Cardiac muscle cell (in vitro differentiated cells and primary cell): ENCODE measurements at regions not wholly inside any gene's neighbourhood (a gene's known extent, or its start where the extent isn't known, plus 50 kb on each side); places are given as distances from the start of the nearest gene placed in this dataset.

ENCODE experiments used
- DNase-seq, 2 donors: peaks; one replicate each; pipeline versions ENCODE4 v3.0.0 to v3.0.0-alpha.2; 2010 to 2017; ENCODE audit warnings: low read depth in 1 of 2, low spot score in 1 of 2
- H3K27ac ChIP-seq: fragments of 200-600 bp; sonication (generic); 2 replicates; pipeline ENCODE4 v1.5.1; 2016
- H3K27me3 ChIP-seq: fragments of 200-600 bp; sonication (generic); 2 replicates; pipeline ENCODE4 v1.6.0; 2016; ENCODE audit warnings: control low read depth
- H3K36me3 ChIP-seq: fragments of 200-600 bp; sonication (generic); 2 replicates; pipeline ENCODE4 v1.5.1; 2016; ENCODE audit warnings: control low read depth
- H3K4me1 ChIP-seq: fragments of 200-600 bp; sonication (generic); 2 replicates; pipeline ENCODE4 v1.8.1; 2017; ENCODE audit warnings: low read depth, mild to moderate bottlenecking, mixed run types
- H3K4me3 ChIP-seq: fragments of 200-600 bp; sonication (generic); 2 replicates; pipeline ENCODE4 v1.5.1; 2016; ENCODE audit warnings: mild to moderate bottlenecking
- H3K9me3 ChIP-seq: fragments of 200-600 bp; sonication (generic); 2 replicates; pipeline ENCODE4 v1.5.1; 2017; ENCODE audit warnings: low read depth, mild to moderate bottlenecking, control low read depth
- TF ChIP-seq, protein P1 (sequence below): IDR thresholded peaks from 2 replicates; pipeline ENCODE4 v1.5.1; 2012; ENCODE audit warnings: low read depth, mild to moderate bottlenecking, low read length

DNA sequence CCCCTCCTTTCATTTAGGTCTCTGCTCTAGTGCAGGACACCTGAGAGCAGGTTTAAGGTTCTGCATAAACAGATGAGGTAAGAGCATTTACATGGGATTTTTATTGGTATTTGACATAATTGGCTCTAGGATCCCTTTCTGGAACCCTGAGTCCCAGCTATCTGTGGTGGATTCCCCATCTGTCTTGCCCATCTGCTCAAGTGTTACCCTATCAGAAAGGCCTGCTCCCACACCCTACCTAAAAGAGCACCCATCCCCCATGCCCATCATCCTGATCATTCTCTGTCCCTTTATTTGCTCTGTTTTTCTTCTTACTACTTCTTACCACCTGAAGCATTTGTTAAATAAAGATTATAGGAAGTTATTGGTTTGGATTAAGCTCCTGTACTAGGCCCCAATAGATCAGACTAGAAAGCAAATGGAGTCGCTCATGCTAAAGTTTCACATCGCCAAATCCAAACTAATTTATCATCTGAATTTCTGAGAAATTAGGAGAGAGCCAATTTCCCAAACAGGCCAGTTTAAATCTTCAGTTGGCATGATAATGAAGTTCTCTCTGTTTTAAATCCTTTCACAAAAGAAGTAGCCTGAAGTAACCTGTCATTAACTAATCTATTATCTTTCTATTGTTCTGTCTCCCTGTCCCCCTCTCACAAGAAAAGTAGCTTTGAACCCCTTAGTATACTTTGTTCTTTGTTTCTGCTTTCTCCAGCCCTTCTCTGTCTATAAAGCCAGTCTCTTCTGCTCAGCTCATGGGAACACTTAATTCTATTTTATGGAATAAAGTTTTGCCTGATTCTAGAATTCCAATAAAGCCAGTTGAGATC, 178.6 kb downstream of the ZNF674 start:
- TF ChIP-seq, protein P1, sequence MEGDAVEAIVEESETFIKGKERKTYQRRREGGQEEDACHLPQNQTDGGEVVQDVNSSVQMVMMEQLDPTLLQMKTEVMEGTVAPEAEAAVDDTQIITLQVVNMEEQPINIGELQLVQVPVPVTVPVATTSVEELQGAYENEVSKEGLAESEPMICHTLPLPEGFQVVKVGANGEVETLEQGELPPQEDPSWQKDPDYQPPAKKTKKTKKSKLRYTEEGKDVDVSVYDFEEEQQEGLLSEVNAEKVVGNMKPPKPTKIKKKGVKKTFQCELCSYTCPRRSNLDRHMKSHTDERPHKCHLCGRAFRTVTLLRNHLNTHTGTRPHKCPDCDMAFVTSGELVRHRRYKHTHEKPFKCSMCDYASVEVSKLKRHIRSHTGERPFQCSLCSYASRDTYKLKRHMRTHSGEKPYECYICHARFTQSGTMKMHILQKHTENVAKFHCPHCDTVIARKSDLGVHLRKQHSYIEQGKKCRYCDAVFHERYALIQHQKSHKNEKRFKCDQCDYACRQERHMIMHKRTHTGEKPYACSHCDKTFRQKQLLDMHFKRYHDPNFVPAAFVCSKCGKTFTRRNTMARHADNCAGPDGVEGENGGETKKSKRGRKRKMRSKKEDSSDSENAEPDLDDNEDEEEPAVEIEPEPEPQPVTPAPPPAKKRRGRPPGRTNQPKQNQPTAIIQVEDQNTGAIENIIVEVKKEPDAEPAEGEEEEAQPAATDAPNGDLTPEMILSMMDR: no peak
- no peak for DNase-seq
- Histone ChIP-seq H3K4me1 (no peaks in the 10 kb centered on the region), H3K9me3 (no peaks in the 10 kb centered on the region), H3K4me3 (no peak overlapping the region), H3K27me3 (no peaks in the 10 kb centered on the region), H3K36me3 (no peaks in the 10 kb centered on the region), H3K27ac (no peak overlapping the region)

DNA sequence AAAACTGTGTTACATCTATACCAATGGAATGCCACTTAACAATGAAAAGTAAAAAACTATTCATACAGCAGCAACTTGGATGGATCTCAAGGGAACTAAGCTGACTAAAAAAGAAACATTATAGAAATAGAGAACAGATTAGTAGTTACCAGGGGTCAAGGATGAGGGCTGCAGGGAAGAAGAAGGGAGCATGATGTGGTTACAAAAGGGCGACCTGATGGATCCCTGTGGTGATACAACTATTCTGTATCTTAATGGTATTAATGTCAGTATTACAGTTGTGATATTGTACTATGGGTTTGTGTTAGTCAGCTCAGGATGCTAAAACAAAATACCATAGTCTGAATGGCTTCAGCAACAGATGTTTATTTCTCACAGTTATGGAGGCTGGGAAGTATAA, 190.7 kb downstream of the ZNF674 start:
- H3K9me3 ChIP-seq: no peaks in the 10 kb centered on the region
- no peaks in the 10 kb centered on the region for H3K36me3 ChIP-seq
- no peak overlapping the region for H3K27ac ChIP-seq
- H3K4me1 ChIP-seq: no peaks in the 10 kb centered on the region
- H3K27me3 ChIP-seq: no peaks in the 10 kb centered on the region
- DNase-seq: no peak
- TF ChIP-seq, protein P1: no peak
- H3K4me3 ChIP-seq: no peak overlapping the region

DNA sequence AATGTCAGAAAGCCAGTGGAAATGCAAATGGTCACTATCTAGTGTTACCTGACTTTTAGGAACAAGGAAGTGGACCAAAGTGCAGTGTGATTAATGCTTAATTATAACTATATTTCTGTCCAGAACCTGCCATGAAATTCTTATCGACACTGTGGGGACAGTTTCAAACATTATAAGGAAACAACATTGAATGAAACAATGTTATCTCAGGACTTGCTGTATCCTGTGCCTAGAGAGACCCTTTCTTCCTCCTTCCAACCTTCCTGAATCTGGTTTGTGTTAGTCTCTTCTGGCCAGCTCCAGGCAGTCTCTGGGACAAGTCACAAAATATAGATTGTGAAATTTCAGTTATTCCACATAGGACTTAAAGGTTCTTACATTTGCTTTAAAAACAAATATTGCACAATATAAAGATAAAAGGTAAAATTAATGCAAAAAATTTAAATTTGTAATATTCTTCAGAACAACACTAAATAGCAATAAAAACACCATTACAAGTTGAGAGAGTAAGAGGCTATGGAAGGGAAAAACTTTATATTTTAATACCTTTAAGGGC, 203.4 kb downstream of the ZNF674 start:
- DNase-seq: no peak
- no peak overlapping the region for H3K4me3 ChIP-seq
- no peaks in the 10 kb centered on the region for H3K4me1 ChIP-seq
- no peak overlapping the region for H3K27ac ChIP-seq
- H3K9me3 ChIP-seq: peaks cover 4% of the 10 kb centered on the region
- H3K36me3 ChIP-seq: no peaks in the 10 kb centered on the region
- TF ChIP-seq, protein P1: no peak
- no peaks in the 10 kb centered on the region for H3K27me3 ChIP-seq

DNA sequence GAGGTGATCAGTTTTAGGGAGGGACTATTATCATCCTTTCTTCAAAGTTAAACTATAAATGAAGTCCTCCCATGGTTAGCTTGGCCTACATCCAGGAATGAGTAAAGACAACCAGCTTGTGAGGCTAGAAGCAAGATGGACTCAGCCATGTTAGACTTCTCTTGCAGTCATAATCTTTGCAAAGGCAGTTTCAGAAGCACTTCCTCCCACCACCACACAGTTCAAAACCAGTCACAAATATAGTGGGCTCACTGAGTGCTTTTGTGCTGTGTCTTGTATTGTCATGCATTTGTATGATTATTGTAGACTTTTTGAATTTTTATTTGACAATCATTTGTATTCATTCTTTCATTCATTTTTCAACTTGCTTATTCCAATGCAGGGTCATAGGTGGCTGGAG, 204.5 kb downstream of the ZNF674 start:
- Histone ChIP-seq H3K4me3 (no peak overlapping the region), H3K27ac (no peak overlapping the region), H3K4me1 (no peaks in the 10 kb centered on the region), H3K27me3 (no peaks in the 10 kb centered on the region), H3K36me3 (no peaks in the 10 kb centered on the region), H3K9me3 (peaks cover 4% of the 10 kb centered on the region)
- no peak for DNase-seq
- TF ChIP-seq, protein P1: no peak

DNA sequence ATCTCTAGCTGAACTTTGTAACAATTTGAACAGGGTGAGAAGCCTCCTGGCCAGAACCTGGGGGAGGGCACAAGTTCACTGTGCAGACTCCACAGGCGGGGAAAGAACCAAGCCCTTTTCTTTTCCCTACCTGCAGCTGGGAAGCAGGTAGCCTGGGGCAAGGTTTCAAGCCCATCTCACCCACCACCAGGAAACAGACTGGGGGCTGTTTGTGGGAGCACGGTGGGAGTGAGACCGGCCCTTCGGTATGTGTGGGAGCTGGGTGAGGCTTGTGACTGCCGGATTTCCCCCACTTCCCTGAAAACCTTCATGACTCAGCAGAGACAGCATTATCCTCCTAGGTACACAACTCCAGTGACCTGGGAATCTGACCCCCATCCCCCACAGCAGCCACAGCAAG, 211.7 kb downstream of the ZNF674 start:
- Histone ChIP-seq H3K4me1 (no peaks in the 10 kb centered on the region), H3K27me3 (no peaks in the 10 kb centered on the region), H3K9me3 (no peaks in the 10 kb centered on the region), H3K36me3 (no peaks in the 10 kb centered on the region), H3K27ac (no peak overlapping the region), H3K4me3 (no peak overlapping the region)
- DNase-seq: no peak
- TF ChIP-seq, protein P1: no peak
